GM12874 (cell line): ENCODE measurements at regions not wholly inside any gene's neighbourhood (a gene's known extent, or its start where the extent isn't known, plus 50 kb on each side); places are given as distances from the start of the nearest gene placed in this dataset.

Experiments used
- TF ChIP-seq, protein P1 (sequence below): IDR thresholded peaks from 2 replicates; pipeline ENCODE4 v1.5.1; 2011; ENCODE audit warnings: low read depth, mild to moderate bottlenecking, control low read depth, low read length, moderate library complexity; ENCODE audit not compliant: insufficient read depth

DNA sequence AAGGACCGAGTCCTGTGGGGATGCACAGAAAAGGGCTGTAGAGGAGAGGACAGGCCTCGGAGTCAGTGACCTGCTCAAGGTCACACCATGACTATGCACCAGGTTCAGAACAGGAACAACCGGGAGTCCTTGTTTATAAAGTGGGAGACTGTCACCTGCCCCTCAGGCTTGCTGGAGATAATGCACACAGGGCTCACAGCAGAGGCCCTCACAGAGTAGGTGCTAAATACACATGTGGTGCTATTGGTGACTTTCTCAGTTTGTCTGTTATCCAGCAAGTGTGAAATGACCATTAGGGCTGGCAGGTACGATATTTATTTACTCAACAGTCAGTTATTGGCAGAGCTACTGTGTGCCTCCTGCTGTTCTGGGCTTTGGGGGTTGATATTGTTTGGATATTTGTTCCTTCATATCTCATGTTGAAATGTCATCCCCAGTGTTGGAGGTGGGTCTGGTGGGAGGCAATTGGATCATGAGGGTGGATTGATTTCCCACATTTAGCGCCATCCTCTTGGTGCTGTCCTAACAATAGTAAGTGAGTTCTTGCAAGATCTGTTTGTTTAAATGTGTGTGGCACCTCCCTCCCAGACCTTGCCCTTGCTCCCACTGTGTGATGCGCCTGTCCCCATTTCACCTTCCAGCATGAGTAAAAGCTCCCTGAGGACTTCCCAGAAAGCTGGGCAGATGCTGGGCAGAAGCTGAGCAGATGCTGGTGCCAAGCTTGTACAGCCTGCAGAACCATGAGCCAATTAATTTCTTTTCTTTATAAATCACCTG is 162.1 kb upstream of the MPHOSPH6 start:
- TF ChIP-seq, protein P1, sequence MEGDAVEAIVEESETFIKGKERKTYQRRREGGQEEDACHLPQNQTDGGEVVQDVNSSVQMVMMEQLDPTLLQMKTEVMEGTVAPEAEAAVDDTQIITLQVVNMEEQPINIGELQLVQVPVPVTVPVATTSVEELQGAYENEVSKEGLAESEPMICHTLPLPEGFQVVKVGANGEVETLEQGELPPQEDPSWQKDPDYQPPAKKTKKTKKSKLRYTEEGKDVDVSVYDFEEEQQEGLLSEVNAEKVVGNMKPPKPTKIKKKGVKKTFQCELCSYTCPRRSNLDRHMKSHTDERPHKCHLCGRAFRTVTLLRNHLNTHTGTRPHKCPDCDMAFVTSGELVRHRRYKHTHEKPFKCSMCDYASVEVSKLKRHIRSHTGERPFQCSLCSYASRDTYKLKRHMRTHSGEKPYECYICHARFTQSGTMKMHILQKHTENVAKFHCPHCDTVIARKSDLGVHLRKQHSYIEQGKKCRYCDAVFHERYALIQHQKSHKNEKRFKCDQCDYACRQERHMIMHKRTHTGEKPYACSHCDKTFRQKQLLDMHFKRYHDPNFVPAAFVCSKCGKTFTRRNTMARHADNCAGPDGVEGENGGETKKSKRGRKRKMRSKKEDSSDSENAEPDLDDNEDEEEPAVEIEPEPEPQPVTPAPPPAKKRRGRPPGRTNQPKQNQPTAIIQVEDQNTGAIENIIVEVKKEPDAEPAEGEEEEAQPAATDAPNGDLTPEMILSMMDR: no peak

DNA sequence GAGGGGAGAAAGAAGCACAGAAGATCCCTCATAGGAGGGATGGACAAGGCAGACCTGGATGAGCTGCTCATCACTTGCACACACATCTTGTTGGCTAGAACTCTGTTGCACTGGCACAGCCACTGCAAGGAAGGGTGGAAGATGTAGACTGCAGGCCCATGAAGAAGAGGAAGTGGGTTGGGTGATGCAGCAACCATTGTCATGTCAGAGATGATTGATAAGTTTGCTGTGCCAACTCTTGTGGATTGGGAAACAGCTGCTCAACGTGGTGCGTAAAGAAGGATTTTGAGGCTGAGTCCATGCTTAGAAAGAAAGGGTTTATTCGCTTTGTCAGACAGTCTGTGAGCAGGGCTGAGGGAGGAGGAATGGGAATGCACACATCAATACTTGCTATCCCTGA is 161.4 kb upstream of the MPHOSPH6 start:
- TF ChIP-seq, protein P1: no peak

DNA sequence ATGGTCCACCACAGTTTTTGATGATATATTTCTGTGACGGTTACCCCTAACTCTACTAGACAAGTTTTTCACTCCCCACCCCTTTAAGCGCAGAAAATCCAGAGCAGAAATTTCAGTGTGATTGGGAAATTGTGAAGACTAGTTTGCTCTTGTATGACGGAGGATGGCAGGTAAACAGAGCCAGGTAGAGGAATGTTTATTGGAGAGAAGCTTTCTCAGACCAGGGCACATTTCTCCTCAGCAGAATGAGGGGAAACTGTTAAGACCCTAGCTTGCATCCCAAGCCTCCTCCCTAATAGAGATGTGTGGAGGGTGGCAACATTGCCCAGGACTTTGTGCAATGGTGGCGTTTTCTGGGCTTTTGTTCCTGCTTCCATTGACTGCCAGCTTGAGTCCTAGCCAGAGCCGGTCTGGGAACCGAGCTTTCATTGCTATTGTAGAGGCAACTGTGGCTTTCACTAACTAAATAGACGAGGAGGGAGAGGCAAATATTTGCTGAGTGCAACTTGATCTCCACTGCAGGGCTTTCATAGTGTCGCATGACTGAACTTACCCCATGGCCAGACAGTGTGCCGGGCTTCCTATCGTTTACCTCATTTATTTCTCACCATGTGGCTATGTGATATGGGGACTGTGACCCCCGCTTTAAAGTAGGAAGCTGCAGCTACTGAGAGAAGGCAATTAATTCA is 159.6 kb upstream of the MPHOSPH6 start:
- TF ChIP-seq, protein P1: no peak

DNA sequence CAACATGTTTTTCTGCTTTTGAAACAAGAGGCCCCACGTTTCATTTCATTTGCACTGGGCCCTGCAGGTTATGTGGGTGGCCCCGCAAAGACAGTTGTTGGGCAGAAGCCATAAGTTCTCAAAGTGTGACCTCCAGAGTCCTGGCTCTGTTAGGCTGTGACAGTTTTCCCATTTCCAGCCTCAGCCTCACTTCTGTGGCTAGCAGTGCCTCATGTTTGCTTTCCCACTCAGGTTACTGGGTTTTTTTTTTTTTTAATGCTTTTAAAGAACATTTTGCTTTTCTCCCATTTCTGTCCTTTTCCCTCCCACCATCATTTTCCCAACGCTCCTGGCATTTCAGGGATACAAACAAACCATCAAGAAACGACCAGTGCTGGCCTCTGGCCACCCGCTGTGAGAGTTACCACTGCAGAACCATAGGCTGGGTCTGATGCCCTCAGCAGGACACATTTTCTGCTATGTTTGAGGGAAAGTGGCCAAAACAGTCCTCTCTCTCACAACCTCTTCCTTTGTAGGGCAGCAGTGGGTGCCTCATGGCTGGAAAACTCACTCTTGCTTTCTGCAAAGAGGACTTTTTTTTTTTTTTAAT is 159.0 kb upstream of the MPHOSPH6 start:
- TF ChIP-seq, protein P1: no peak

DNA sequence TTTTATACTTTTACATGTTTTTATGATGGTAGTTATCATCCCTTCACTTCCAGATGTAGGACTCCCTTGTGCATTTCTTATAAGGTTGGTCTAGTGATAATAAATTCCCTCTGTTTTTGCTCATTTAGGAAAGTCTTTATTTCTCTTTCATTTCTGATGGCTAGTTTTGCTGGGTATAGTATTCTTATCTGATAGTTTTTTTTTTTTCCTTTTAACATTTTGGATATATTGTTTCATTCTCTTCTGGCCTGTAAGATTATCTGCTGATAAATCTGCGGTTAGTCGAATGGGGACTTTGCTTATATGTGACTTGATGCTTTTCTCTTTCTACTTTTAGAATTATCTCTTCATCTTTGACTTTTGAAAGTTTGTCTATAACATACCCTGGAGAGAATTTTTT is 153.1 kb upstream of the MPHOSPH6 start:
- TF ChIP-seq, protein P1: no peak

DNA sequence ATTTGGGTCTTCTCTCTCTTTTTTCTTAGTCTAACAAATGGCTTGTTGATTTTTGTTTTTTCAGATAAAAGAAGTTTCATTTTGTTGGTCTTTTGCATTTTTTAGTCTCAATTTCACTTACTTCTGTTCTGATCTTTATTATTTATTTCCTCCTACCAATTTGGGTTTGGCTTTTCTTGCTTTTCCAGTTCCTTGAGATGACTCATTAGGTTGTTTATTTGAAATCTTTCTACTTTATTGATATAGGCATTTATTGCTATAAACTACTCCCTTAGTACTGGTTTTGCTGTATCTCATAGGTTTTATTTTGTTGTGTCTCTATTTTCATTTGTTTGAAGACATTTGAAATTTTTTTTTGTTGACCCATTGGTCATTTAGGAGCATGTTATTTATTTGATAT is 152.2 kb upstream of the MPHOSPH6 start:
- TF ChIP-seq, protein P1: no peak

DNA sequence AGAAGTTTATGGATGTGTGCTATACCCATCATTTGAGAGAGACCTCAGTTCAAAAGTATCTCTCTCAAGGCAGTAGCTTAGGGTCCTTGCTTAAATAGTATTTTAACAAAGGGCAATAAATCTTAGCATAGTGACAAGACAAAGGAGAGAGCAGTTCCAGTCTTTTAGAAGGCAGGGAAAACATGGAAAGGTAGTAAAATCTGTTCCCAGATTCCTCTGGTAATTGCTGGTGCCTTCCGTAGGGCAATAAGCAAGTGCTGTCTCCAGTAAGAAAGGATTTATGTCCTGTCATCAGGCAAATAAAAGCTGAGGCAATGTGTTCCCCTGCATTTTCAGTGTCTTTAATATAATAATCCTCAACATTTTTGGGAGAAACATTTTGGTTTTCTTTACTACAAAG is 149.0 kb upstream of the MPHOSPH6 start:
- TF ChIP-seq, protein P1: no peak
